C1 segment of cervical spinal cord (tissue), 14 donors: ENCODE measurements at regions not wholly inside any gene's neighbourhood (a gene's known extent, or its start where the extent isn't known, plus 50 kb on each side); places are given as distances from the start of the nearest gene placed in this dataset.
"Not testable (repeated sequence)": the region's sequence is repeated elsewhere in the genome, so short reads cannot be mapped to it uniquely, and the experiment has no call there.

Source experiments
- DNase-seq, 14 donors: peaks; one replicate each; lab custom pipeline; 2025; lab: John Stamatoyannopoulos, UW

DNA sequence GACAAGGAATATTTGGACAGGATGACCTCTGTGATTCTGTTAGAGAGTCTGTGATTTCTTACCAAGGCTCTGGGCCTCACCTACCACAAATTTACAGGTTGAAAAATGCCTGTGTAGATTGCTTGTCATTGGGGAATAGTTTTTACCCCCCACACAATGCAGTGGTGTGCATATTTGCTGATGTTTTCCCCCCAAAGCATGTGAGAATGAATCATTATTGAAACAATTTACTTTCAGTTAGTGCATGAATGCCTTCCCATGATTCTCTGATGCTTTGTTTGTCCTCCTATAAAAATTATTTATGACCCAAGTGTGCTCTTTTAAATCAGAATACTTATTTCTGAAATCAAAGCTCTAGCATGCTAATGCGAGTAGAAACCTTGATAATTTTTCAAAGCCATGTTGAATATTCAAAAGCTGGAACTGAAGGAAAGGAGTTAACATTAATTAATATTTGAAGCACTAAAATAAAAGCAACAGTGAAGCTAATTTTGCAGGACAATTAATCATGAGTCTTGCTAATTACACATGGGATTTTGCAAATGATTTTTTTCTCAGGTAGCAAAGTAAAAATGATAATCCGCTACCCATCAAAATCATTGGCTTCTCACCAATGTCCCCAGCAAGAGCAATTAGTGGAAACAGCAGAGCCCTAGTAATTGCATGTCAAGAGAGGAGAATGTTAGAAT is 361.2 kb upstream of the HNRNPA3 start:
- no peak for DNase-seq

DNA sequence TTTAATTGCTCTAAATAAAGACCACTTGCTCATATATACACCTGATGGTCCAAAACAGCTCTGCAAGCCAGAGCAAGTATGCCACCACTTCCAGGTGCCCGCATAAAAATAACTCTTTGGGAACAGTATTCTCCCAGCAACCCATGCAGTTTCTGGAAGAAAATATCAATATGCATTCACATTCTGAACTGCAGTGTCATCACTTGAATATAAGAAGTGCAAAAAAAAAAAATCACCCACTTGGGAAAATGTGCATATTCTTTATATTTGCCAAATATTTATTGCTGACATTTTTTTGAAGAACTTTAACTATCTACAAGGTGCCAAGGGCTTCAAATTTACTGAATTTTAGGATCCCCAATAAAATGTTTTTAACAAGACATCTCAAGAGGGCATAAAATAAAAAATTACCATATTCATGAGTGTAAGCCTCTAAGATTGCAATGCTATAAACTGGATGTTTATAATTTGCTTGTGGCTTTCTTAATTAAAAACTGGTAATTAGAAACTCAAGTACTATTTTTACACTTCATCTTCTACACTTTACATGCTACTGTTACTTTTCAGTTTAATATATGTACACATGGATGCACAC is 360.6 kb upstream of the HNRNPA3 start:
- no peak for DNase-seq

DNA sequence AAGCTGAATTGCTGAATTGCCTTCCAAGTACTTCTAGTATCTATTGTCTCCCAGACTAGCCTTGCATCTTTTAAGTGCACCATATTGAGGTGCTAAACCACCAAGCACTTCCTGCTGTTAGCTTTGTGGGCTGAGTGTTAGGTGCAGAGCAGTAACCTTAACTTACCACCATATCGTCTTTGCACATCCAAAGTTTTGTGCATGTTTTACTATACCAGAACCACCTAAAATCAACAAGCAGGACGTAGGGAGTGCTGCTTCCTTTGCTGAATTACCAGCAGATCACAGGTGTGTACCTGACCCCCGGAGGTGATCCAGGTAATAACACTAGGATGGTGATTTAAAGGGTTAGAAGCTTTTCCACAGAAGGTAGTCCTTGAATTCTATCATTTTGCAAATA is 359.9 kb upstream of the HNRNPA3 start:
- no peak for DNase-seq

DNA sequence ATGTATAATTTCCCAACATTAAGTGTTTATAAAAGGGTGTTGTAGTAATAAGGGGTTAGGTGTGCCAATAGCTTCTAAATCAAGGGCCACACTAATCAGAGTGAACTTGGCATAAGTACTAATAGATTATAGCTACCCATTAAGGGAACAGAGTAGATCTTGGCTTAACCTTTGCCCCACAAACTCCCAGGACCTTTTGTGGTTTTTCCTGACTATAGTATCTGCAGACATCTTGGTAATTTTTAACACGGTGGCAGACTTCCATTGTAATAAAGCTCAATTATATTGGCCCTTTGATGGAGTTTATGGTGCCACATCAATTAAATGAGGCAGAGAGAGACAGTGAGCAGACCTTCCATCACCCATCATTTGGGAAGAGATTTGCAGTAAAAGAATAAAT is 358.5 kb upstream of the HNRNPA3 start:
- no peak for DNase-seq

DNA sequence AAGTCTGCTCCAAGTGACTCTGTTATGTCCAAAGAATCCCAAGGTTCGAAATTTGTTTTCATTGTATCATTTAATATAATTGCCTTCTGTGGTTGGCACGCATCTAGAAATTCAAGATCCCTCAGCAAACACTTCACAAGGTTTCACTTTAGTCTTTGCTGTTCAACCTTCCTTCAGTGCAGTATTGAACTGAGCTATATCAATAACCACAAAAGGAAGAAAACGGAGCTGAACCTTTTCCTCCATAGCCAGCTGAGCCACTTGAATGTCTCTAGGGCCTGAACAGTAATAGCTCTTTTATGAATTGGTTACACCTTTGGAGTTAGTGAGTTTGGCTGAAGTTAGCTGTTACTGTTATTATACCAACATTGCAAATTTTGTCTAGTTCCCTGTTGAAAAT is 357.7 kb upstream of the HNRNPA3 start:
- no peak for DNase-seq

DNA sequence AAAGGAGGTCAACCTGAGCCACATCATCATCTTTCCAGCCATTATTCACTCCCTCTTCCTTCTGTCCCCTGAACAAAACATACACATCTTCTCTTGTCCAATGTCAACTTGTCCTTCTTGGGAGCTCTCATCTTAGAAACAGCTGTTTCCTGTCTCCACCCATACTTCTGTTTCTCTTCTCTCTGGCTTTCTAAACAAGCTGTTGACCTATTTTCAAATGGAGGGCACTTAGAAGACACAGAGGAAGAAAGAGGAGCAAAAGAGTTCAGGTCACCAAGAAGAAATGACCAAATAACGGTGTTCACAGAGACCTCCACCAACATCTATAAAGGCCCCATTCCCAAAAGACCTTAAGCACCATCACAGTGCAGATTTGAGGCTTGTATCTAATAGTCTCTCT is 355.9 kb upstream of the HNRNPA3 start:
- DNase-seq = no peak

DNA sequence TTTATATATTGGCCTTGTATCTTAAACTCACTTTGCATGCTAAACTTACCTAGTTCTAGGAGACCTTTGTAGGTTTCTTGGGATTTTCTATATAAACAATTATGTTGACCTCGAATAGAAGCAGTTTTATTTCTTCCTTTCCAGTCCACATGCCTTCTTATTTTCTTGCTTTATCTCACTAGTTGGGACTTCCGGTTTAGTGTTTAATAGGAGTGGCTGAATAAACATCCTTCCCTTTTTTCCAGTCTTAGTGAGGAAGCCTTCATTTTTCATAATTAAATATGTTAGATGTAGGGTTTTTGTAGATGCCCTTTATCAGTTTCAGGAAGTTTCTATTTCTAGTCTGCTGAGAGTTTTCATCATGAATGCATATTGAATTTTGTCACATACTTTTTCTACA is 347.3 kb upstream of the HNRNPA3 start:
- DNase-seq = no peak

DNA sequence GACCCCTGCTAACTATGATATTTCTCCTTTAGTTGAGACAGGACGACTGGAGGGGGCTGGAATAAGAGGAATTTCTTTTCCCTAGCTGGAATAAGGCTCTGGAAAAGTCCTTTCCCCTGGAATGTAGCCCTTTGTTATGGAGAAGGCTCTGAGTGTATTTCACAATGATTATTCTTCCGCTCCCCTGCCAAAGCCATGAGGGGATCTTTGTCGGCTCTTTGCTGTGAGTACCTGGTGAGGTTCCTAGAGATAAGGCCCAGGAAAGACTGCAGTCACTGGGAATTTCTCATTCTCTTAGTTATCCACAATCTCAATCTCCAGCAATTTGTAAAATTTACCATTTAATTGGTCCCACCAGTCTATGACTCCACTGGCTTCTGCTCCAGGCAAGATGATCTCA is 340.2 kb upstream of the HNRNPA3 start:
- DNase-seq = no peak

DNA sequence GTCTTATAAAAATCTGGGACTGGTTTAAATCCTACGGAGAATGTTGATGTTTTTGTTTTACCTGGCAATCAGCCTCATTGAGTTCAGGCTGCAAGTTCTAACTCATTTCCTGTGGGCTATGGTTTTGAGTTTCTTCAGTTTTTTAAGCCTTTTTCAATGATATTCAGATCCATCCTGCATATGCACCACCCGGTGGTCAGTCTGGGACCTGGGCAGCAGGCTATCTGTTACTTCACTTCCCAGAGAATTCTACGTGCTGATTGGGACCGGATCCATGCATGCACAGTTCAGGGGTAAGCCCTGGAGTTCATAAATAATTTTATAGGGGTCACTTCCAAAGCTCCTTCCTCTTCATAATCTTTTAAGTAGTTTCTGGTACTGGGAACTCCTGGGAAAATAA is 339.2 kb upstream of the HNRNPA3 start:
- DNase-seq = no peak

DNA sequence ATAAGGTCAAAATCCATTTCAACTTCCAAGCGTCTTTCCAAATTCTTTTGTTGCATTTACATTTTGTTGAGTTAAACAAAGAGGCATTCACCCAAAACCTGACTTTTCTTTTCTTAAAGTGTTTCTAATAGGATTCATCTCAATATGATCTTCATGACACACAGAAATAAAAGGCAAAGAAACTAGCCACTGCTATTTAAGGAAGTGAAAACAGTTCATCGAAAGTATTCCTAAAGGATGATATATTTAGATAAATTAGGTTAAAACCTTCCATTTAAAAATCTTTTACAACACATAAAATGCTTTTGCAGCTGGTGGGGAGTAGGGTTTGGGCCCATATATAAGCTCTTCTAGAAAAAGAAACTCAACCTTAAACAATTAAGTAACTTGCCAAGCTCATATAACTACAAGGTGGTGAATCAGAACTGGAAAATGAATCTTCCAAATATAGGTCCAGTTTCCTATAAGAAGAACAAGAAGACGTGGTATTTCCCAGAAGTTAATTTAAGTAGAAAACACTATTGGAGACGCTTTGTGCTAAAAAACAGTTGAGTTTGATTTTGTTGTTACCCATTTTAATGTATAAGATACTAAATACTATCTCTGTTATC is 336.0 kb upstream of the HNRNPA3 start:
- no peak for DNase-seq

DNA sequence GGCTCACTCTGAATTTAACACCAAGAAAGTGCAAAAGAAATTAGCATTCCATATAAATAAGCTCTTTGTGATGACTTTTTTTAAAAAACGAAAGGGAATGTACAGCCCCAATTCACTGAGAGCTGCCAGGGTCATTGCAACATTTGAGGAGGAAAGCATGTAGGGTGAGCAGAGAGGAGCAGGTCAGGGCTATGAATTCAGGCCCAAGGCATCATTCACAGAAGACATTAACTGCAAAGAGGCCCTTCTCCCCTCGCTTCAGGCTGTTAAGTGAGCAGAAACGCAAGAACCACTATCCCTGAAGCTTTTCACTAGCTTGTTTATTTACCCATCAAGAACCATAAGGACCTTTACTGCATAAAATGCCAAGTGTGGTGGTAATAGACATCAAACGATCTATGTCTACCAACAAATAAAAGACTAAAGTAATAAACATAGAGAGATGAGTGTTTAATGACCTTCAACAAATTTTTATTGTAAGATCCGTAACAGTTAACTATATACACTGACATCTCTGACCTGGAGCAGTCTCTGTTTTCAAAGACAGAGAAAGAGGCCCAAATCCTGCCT is 333.1 kb upstream of the HNRNPA3 start:
- DNase-seq = no peak

DNA sequence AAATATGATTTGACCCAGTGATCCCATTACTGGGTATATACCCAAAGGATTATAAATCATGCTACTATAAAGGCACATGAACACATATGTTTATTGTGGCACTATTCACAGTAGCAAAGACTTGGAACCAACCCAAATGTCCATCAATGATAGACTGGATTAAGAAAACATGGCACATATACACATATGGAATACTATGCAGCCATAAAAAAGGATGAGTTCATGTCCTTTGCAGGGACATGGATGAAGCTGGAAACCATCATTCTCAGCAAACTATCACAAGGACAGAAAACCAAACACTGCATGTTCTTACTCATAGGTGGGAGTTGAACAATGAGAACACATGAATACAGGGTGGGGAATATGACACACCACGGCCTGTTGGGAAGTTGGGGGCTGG is 330.5 kb upstream of the HNRNPA3 start:
- DNase-seq = not testable (repeated sequence)

DNA sequence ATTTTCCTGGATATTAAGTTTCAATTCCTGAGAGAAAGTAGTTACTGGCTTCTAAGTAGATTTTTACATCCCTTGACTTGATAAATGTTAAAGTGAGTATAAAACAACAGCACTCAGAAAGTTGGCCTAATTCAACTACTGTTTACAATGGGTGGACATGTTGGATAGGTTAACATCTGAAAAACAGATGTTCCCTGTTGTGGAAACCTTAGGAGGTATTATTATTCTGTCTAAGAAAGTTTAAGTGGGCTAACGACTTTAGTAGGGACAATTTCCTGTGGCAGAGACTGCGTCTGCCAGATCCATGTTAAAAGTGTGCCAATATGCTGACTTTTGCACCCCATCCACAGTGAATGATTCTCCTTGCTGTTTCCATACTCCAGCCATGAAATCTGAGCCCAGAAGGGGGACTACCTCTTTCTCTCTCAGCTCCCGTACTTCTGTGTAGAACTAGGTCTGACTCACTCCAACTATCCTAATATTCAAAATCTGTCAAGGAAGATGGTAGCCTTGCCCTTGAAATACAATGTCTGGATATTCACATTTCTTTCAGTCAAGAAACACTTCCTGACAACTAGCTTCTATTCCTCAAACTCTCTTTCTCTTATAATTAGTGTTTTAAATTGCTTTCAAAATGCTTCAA is 327.5 kb upstream of the HNRNPA3 start:
- no peak for DNase-seq

DNA sequence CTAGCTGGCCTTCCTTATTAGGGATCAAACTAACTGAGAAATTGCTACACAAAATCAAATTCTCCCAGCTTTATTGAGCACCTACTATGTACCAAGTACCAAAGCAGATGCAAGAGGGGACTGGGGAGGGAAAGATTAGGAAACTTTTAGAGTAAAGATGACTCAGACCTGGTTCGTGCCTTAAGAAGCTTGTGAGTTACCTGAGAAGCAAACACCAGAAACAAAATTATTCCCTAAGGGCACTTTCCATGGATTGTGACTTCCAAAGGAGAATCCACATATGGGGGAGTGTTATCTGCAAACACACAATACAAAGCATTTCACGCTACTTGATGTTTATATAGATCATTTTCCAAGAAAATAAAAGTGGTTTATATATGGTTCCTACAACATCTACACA is 326.9 kb upstream of the HNRNPA3 start:
- DNase-seq = no peak

DNA sequence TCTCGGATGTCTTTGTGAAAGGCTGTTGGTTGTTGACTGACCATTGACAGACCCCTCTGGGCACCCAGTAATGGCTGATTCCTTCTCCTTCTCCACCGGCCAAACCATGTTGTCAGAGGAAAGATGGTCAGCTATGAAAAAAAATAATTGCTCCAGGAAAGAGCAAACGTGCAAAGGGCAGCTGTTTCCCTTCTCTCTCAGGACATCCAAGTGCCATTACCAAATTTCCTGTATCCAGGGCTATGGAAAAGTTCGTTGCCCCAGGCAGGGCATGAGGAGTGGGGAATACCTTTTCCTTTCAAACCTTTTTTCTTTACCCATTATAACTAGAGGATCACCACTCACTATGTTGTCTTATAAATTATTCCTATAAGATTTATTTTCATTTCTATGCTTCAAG is 321.5 kb upstream of the HNRNPA3 start:
- no peak for DNase-seq

DNA sequence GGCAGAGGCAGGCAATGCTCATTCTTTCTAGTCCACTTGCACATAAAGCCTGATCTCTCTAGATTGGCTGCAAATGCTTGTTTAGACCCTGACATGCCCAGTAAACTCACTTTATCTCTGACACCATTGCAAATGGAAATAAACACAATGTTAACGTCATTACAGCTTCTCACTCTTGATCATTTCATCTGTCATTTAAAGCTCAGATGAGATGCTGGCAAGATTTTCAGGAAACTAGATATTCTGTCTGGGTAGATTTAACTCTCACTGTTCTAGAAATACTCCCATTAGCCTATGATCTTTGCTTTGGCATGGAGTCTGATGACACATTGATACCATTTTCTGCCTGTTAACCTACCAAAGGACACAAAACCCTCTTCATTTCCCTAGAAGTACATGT is 320.7 kb upstream of the HNRNPA3 start:
- no peak for DNase-seq

DNA sequence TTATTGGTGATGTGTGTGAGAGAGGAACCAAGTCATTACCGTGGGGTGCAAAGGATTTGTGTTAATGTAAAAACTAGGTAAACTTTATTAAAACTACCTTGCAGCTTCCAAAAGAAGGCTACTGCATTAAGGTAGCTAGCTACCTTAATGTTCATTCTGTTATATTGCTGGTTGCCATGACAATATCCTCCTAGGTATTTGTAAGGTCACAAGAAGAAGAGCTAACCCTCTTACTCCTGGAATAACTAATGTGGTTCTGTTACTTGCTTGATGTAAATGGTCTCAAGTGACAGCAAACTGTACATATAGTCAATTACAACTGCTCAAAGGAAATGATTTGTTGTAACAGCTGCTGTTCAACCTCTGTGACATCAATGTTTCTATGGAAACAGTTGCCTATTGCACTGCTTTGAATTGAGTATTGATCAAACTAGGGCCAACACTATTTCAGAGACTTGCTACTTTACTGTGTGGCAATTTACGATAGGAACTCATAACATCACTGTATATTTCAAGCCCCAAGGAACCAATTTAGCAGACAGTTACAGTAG is 319.8 kb upstream of the HNRNPA3 start:
- no peak for DNase-seq

DNA sequence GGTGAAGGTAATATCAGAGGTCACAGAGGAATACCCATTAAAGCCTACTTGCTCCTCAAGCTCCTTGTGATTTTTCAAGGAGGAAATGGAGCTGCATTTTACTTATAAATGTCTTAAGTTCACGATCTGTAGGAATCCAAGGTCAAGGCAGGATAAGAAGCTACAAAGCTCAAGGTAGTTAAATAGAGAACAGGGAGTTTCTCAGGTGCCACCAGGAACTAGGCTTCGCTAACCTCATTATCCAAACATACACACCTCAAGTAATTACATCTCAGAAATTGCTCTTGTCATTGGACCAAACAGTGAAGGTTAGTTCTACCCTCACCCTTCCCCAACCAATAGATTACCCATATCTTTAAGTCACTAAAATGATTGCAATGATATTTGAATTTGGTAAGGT is 317.4 kb upstream of the HNRNPA3 start:
- DNase-seq = no peak

DNA sequence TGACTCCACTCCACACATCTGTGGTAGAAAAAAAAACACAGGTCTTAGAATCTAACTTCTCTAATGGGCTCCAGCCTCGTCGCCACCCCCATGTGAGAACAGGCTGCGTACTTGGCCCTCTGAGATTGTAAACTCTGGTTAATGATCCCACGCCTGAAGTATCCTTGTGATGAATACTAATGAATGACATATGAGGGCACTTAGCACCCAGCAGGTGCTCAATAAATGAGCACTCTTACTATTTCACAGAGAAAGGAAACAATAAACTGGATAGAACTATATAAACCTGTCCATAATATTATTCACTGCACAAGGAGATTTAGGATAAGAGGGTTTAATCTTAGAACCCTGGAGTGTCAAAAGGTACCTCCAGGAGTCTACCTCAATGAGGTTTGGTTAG is 310.1 kb upstream of the HNRNPA3 start:
- no peak for DNase-seq

DNA sequence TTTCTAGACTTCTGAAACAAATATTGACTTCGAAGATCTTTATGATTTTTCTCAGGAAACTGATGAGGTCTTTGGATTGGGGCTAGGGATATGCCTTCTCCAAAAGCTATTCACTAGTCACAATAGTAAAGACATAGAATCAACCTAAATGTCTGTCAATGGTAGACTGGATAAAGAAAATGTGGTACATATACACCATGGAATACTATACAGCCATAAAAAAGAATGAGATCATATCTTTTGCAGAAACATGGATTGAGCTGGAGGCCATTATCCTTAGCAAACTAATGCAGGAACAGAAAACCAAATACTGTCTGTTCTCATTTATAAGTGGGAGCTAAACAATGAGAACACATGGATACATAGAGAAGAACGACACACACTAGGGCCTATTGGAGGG is 308.5 kb upstream of the HNRNPA3 start:
- not testable (repeated sequence) for DNase-seq

DNA sequence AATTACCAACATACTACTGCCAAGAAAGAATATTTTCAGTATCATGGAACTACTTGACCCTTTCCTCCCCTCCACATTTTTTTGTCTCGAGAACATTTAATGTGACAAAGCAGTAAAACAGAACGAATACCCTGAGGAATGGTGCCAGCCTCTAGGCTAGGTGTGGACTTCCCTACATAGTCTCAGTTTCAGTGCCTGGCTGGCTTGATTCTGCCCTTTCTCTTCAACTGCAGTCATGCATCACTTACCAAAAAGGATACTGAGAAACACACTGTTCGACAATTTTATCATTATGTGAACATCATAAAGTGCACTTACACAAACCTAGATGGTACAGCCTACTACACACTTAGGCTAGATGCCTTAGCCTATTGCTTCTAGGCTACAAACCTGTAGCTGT is 305.3 kb upstream of the HNRNPA3 start:
- no peak for DNase-seq

DNA sequence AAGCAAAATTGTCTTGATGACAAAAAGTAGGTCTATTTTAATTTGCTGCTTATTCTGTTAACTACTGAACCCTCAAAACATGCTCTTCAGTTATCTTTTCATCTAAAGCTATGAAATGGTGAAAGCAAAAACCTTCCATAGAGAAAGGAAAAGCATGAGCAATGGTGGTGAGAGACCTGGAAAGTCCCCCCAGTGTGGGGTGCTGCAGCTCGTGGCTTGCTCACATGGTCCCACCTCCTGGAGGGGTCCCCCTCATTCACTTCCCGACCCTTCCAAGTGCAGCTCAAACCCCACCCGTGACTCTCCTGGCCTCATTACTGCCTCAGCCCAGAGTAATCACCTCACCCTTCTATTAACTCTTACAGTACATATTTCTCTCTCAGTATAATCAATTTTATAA is 301.8 kb upstream of the HNRNPA3 start:
- DNase-seq = no peak
